NCI-H2081 treated with DMSO at 0.1 percent for 48 hours (cell line): ENCODE measurements at regions not wholly inside any gene's neighbourhood (a gene's known extent, or its start where the extent isn't known, plus 50 kb on each side); places are given as distances from the start of the nearest gene placed in this dataset.
"Not testable (repeated sequence)": the region's sequence is repeated elsewhere in the genome, so short reads cannot be mapped to it uniquely, and the experiment has no call there.

Experiments
- DNase-seq: peaks from one replicate; lab custom pipeline; 2025; lab: John Stamatoyannopoulos, UW

DNA sequence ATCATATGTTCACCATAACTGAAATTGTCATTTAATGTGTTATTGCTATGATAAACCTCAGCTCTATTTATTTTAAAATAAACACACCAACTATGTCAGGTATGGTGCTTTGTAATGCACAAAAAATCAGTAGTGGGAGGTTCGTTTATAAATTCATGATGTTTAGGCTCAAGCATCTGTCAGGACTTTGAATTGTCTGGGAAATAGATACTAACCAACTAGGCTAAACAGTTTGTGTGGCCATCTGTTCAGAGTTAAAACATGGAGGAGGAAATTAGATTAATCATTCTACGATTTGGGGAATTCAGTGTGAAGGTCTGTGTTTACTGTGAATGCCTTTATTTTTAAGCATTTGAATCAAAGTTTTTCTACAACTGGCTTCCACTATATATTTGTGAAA is 212.6 kb upstream of the FZD8 start:
- DNase-seq, result no peak

DNA sequence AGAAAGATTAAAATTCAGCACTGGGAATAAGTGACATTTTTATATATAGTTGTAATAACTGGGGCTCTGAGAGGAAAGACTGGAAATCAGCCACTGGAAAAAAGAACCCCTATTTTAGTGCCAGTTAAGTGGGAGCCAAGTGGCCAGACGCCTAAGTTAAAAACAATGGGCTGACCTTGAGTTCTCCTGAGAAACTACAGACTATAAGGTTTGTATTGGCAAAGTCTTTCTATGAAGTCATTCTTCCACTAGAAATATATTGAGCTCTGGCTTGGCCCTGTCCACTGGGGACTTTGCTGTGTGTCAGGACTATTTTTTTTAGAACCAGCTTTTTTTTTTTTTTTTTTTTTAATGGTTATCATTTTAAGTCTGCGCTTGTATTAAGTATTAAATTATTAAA is 210.6 kb upstream of the FZD8 start:
- DNase-seq, result no peak

DNA sequence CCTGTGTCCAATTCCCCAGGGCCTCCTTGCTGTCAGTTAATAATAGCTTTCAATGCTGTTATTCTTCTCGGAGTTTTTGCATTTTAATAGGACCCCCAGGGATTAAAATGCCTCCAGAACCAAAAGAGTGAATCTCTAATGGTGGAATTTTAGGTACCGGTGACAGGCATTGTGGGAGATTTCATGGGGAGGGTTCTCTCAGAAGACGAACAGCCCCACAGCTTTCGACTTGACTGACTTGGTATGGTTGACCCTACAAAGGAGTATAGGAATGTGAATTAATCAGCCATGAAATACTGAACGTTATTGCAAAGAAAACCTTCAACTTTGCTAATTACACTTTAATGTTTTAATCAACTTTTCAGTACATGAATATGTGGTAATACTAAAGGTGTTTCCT is 206.3 kb upstream of the FZD8 start:
- DNase-seq, result no peak

DNA sequence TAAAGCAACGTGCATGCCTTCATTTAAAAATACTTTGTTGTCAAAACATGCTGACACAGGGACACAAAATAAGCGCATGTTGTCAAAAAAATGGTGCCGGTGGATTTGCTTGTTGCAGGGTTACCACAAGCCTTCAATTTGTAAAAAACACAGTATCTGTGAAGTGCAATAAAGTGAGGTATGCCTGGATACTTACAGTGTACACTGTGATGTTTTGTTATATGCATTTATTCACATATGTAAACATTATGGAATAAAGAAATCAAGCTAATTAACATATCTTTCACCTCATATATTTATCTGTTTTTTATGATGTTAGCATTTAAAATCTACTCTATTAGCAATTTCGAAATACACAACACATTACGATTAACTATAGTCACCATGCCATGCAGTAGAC is 202.6 kb upstream of the FZD8 start:
- DNase-seq, result no peak

DNA sequence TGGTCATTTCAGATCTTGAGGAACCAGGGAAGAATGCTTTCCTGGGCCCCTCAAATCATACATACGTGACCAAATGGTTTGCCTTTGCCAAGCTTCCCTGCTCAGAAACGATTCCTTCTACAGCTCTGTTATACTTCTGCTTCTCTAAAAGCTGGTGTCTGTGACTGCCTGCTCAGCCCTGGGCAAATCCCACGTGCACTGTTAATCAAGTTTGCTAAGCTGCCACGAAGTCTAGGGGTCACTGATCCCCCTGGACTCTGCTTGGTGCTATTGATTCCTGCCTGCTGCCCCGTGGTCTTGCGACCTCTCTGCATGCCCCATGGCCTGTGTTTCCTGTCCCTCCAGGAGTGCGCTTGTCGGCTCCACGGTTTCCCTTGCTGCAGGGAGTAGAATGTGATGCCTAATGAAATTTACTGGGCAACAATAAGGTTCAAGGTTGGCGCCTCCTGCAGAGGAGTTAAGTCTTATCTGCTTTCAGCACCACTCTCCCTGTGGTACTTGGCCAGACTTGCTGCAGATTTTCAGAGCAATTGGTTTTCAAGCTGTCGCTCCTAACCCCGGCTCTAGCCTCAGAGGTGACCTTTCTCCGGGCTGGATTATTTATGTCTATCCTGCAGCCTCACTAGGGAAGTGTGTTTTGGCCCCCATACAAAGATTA is 201.6 kb upstream of the FZD8 start:
- DNase-seq, result no peak

DNA sequence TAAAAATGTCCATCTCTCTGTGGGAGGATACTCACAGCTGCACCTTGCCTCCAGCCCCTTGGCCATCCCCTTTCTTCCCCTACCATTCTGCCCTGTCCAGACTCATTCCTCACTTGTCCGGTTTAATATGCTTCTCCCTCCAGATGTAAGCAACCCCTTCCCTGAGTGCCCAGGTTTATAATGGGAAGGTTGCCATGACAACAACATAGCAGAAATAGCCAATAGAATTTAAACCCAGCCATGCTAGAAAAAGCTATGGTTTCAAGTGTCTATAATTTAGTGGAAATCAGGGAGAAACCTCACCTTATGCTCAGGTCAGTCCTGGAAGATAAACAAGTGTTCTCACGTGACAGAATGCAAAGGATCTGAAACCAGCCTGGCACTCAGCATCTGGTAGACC is 196.0 kb upstream of the FZD8 start:
- no peak for DNase-seq

DNA sequence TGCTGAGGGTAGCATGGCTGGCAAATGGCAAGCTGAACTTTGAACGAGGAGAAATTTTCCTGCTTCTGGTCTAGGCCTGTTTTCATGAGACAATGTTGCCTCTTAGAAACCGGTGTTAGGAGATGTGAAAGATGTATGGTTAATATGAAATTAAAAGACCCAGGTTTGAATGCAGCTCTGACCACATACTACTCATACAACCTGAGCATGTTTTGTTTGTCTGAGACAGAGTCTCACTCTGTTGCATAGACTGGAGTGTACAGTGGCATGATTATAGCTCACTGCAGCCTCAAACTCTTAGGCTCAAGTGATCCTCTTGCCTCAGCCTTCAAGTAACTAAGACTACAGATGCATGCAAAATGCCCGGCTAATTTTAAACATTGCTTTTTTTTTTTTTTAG is 193.4 kb upstream of the FZD8 start:
- DNase-seq, result no peak

DNA sequence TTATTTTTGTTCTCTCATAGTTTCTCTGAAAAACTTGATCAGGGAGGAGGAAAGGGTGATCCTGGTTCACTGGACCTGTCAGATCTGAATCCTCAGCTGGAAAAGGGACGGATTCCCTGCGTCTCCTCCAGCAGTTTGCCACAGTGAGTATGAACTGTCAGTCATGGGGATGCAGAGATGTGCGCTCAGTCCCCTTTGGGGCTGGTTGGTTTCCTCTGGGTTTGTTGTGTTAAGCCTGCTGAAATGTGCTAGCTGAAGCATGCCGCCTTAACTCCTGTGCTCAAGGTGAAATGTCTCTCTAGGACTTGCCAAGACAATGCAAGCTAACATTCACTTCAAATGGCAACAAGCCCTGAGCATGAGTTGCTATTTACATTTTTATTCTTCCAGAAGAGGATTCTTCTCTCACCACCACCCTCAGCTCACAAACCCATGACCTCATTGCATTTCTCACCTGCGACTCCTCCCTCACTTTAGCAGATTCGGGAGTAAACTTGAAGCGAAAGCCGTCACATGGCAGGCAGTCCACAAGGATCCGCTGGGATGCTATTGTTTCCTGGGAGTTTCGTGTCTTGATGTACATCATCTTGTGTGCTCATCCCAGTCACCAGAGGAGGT is 192.9 kb upstream of the FZD8 start:
- no peak for DNase-seq

DNA sequence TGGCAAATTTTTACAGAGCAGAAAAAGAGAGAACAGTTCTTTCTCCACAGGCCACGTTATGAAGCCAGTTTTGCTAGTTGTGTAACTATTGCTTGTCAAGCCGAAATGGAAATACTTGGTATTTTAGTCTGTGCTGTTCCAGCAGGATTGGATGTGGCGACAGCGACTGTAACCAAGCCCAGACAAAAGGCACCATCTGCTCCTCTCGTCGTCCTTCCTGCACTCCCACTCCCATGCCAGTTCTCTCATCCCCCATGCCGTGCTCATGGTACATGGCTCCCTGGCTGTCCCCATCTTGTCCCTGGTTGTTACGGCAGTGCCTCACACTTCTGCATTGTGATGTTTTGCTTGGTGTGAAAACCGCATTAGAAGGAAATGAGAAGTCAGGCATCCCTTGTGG is 185.7 kb upstream of the FZD8 start:
- DNase-seq, result no peak

DNA sequence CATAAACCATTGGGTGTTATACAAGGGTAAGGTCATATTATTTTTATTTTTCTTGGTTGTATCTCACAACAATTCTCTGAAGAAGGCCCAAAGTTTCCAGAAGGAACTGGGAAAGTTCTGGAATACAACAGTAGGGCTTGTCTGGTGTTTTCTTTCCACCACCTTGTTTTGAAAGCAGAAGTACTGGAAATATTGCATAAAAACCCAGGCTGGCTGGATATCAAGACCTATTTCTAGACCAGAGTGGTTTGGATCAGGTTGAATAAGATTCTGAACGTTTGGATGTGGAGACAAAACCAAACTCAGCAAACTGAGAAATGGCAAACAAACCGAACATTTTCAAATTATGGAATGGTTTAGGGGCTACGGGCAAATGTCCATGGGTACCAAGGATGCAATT is 182.6 kb upstream of the FZD8 start:
- no peak for DNase-seq

DNA sequence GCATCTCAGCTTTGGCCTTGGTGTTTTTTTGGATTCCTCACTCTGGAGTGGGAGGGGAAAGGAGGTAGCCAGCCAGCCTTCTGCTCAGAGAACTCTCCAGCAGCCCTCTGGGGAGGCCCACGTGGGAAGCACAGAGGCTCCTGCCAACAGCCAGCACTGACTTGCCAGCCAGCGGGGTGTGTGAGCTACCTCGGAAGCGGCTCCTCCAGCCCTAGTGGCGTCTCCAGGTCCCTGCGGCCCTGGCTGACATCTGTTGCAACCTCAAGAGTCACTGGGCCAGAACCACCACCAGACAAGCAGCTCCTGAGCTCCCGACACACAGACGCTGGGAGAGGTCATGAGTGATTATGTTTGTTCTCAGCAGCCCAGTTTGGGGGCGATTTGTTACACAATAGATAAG is 180.2 kb upstream of the FZD8 start:
- no peak for DNase-seq

DNA sequence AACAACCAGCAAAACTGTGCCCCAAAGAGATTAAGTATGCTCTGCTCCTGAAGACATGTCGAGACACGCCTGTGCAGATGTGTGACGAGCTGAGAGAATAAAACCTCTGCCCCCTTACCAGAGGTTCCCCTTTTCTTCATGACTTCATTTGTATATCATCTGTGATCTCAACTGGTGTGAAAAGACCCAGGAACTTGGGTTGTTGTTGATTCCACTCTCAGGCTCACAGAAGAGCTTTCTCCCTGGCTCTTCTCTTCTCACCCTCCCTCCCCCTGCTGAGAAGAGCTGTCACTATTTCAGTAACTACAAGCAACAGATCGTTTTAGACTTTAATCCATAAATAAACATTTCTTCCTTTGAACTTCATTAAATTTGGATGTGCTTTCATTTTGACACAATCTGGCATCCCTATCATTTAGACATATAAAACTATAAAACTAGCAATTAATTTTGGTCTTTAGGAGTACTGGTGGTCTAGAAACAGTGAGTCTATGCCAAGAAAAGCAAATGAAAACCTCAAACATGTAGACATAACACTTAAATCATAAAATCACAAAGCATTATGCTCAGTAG is 179.3 kb upstream of the FZD8 start:
- no peak for DNase-seq

DNA sequence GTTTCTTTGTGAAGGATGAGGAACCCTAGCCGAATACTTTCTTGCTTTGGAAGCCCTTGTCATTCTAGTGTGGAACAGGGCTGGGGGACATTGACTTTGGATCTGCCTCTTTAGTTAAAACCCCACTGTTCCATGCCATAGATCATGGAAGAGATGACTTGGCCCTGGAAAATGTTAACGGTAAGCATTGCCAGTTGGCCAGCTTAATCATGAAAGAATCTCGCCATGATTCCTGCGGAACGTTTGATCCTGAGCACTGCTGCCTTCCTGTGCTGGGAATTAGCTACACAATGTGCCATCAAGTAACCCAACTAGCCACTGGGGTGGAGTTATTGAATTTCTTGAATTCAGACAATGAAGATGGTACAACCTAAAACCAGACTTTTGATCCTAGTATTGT is 177.6 kb upstream of the FZD8 start:
- DNase-seq, result no peak

DNA sequence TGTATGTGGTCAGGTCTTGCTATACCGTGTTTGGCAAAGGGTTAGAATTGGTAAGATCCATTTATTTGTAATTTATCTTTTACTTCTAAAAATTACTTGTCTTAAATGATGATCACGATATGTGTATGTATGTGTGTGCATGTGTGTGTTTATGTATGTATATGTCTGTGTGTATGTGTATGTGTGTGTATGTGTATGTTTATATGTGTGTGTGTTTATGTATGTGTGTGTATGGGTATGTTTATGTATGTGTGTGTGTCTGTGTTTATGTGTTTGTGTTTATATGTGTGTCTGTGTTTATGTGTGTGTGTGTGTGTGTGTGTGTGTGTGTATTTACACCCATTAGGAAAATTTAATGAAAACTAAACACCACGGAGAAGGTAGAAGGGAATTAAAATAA is 176.9 kb upstream of the FZD8 start:
- no peak for DNase-seq

DNA sequence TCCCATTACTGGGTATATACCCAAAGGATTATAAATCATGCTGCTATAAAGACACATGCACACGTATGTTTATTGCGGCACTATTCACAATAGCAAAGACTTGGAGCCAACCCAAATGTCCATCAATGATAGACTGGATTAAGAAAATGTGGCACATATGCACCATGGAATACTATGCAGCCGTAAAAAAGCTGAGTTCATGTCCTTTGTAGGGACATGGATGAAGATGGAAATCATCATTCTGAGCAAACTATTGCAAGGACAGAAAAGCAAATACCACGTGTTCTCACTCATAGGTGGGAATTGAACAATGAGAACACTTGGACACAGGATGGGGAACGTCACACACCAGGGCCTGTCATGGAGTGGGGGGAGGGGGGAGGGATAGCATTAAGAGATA is 175.0 kb upstream of the FZD8 start:
- DNase-seq, result not testable (repeated sequence)

DNA sequence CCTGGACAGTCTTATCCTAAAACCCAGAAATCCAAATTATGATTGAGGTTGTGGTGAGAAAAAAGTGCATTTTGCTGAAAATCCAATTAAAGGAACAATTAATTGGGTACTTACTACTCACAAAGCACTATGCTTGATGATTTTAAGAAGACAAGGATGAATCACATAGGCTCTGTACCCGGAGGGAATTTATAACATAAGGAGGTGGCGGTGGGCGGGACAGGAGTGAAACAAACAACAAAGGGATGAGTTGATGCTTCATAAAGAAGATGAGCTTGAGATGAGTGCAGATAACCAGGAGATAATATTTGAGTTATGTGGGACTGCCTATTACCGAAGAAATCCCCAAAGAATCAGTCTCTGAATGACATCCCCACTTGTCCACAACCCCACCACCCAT is 171.1 kb upstream of the FZD8 start:
- no peak for DNase-seq

DNA sequence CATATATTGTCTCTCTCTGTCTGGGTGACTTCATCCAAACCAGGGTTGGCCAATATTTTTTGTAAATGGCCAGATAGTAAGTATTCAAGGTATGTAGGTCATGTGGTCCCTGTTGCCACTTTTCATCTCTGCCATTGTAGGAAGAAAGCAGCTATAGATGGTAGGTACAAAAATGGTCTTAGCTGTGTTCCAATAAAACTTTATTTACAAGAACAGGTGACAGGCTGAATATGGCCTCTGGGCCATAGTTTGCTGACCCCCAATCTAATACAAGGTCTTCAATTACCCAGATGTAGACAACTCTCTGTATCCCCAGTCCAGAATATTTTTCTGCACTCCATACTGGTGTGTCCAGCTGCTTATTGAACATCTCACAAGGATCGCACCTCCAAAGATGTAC is 166.2 kb upstream of the FZD8 start:
- no peak for DNase-seq

DNA sequence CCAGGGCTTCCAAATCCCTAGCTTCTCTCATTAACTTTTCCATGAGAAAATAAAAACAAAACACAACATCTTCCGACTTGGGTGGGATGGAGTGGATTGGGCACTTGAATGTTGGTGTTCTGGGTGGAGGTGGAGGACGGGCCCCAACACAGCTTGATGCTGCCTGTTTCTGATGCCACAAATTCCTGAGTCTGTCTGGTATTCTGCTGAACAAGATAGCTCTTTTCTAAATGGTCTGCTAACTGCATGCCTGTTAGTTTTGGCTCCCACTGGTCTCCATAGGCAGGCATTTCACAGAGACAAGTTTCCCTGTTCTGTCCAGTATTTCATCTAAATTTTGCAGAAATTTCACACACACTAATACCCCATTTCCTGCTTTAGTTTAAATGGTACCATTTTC is 160.9 kb upstream of the FZD8 start:
- no peak for DNase-seq

DNA sequence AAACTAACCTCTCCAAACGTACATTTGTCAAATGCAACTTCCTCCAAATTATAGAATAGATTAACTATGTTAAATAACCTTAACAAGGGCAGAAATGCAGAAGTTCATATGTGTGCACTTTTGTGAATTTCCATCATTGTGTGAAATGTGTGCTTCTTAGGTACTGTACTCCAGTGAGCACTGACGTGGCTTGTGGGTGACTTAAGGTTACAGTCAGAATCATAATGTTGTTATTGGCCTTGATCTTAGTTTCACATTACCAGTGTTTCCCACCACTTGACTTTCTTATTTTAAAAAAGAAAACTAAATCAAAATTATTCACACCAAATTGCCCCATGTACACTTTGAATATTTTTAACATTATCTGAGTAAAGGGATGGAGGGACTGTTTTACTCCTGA is 155.1 kb upstream of the FZD8 start:
- DNase-seq, result no peak

DNA sequence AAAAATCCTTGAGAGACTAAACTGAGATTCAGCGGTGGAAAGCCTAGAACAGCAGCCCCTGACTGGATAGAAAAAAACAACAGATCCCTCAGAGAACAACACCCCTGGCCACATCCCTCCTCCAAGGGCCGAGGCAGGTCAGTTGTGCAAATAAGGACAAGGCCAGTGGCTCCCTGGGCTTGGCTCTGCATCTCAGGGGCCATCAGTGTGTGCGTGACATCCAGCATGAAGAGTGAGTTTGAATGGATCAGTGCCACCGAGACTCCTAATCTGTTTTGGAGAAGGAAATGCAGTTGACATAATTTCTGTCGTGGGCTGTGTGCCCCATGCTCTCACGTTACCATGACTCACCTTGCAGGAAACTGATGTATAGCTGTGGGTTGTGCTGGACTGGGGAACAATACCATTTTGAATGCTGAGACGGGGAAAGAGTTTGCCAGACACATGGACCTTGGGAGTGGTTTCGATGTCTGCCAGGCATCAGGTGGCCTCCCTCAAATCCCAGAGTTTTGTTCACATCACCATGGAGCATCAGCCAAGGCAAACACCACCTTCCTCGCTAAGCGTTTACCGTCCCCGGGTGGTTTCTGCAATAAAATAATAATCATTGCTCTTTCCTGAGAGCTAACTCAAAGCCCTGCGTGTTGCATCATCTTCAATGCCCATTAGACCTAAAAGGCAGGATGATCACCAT is 153.2 kb upstream of the FZD8 start:
- DNase-seq, result no peak

DNA sequence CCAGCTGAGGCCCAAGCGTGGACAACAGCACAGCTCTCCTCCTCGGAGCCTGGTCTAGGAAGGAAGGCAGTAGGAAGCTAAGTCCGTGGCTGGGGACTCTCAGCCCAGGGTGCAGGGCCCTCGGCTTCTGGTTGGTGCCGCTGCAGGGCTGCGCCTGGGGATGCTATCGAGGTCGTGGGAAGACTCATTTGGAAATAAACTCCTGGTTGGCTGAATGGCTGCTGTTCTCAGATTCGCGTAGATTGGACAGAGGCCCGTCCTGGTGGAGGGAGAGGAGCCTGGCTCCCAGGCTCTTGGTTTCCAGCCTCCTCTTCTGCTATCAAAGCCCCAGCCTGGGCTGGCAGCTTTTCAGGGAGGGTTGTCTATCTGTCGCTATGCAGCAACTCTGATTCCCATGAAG is 152.6 kb upstream of the FZD8 start:
- DNase-seq, result no peak

DNA sequence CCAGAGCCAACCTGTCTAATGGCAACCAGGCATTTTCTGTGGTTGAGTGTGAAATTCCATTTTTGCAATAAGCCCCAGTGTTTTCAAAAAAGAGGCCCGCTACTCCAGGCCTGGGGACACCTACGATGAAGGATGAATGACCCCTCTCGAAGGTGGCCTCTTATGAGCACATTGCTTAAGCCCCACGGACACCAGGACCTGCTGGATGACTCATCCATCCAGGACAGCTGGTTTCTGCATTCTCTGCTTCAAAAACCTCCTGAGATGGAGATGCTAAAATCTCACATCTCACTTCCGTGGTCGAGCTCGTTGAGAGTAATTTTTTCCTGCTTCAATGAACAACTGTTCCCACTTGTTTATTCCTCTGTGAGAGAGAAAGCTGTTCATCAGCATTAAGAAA is 150.2 kb upstream of the FZD8 start:
- no peak for DNase-seq

DNA sequence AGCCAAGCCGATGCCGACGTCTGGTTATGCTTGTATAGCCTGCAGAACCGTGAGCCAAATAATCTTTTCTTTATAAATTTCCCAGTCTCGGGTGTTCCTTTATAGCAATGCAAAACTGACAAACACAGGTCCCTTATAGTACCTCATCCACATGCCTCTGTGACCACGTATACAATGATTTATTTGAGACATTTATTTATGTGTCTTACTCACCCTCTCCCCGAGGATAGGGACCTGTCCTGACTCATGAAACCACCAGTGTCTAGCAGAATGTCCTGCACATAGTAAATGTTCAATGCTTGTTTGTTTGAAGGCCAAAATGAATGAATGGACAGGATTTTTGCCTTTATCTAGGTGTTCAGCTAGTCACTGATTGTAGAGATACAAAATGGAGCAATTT is 147.9 kb upstream of the FZD8 start:
- no peak for DNase-seq

DNA sequence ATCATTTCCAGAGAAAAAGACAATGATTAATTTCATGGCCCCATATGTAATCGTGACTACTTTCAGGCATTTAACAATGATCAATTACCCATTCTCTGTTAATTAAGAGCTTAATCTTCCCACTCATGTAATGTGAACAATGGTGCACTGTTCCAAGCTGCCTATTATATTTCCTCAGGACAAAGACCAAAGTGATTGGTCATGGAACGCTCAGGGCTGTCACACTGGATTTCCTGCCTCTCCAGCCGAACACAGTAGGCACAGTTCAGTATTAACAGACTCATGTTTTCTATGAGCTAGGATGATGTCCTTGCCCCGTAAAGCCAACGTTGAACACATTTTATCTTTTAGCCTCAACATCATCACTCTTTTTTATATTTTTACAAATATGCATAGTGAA is 142.7 kb upstream of the FZD8 start:
- DNase-seq, result no peak
